ENCODE measurements at regions not wholly inside any gene's neighbourhood (a gene's known extent, or its start where the extent isn't known, plus 50 kb on each side); places are given as distances from the start of the nearest gene placed in this dataset.

DNA sequence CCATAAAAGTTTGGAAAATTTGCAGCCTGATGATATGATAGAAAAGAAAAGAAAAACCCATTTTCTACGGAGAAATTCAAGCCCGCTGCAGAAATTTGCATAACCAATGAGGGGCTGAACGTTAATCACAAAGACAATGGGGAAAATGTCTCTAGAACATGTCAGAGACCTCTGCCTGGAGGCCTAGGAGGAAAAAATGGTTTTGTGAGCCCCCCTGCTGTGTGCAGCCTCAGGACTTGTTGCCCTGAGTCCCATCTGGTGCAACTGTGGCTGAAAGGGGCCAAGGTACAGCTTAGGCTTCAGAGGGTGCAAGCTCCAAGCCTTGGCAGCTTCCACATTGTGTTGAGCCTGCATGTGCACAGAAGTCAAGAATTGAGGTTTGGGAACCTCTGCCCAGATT is 1267.4 kb upstream of the GOT2 start:
- ChIA-PET POLR2A (ENCODE audit: unreplicated experiment) (no interaction called here), CTCF (no interaction called here)

DNA sequence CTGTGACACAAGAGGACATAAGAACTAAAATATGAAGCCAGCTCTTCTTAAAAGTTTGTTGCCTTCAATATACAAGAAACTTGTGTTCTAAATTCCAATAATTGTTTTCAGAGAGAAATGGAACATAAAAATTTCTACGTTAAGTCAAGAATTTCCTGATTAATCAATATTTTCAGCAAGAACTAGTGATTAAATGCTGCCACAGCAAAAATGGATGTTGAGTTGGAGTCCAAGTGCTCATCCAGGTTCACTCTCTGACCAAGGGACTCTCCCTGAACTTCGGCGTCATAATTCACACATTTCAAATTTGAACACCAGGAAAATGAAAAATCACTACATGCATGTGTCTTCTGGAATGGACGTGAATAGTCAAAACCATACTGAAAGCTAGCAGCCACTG is 1263.6 kb upstream of the GOT2 start:
- Histone ChIP-seq H3K9me3 (ENCODE audit: insufficient read depth, low read depth) (no peaks in the 10 kb centered on the region), H3K79me2 (ENCODE audit: low read depth) (no peaks in the 10 kb centered on the region), H3F3A (ENCODE audit: insufficient read depth, low read depth) (no peaks in the 10 kb centered on the region), H3K36me3 (ENCODE audit: low read depth) (no peaks in the 10 kb centered on the region), H4K20me1 (ENCODE audit: insufficient read depth) (no peaks in the 10 kb centered on the region), H2AFZ (no peak overlapping the region), H3K4me2 (no peak overlapping the region), H3K27ac (no peak overlapping the region), H3K9me2 (ENCODE audit: insufficient read depth) (no peaks in the 10 kb centered on the region), H3K27me3 (ENCODE audit: insufficient read depth, low read depth) (no peaks in the 10 kb centered on the region), H3K4me1 (replicated peaks; ENCODE audit: insufficient read depth) (no peaks in the 10 kb centered on the region), H3K4me3 (no peak overlapping the region)
- no peak for TF ChIP-seq EZH2 (IDR thresholded peaks at IDR 0.05; ENCODE audit: low read depth)
- TF ChIP-seq, protein P1, sequence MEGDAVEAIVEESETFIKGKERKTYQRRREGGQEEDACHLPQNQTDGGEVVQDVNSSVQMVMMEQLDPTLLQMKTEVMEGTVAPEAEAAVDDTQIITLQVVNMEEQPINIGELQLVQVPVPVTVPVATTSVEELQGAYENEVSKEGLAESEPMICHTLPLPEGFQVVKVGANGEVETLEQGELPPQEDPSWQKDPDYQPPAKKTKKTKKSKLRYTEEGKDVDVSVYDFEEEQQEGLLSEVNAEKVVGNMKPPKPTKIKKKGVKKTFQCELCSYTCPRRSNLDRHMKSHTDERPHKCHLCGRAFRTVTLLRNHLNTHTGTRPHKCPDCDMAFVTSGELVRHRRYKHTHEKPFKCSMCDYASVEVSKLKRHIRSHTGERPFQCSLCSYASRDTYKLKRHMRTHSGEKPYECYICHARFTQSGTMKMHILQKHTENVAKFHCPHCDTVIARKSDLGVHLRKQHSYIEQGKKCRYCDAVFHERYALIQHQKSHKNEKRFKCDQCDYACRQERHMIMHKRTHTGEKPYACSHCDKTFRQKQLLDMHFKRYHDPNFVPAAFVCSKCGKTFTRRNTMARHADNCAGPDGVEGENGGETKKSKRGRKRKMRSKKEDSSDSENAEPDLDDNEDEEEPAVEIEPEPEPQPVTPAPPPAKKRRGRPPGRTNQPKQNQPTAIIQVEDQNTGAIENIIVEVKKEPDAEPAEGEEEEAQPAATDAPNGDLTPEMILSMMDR (conservative IDR thresholded peaks at IDR 0.05), result no peak
- DNase-seq, result no peak
- ChIA-PET POLR2A (ENCODE audit: unreplicated experiment) (no interaction called here), CTCF (no interaction called here)
- BruUV-seq (replicated peaks), result no TSS peak
- intact Hi-C loops (cut with micrococcal nuclease; ENCODE audit: unreplicated experiment), result no loop called here

More for the DNA sequence above, 1267.4 kb upstream of the GOT2 start:
- H3F3A ChIP-seq (ENCODE audit: insufficient read depth, low read depth), result no peaks in the 10 kb centered on the region
- TF ChIP-seq EZH2 (IDR thresholded peaks at IDR 0.05; ENCODE audit: low read depth), result no peak
- TF ChIP-seq, protein P1 (conservative IDR thresholded peaks at IDR 0.05), result no peak
- H3K9me3 ChIP-seq (ENCODE audit: insufficient read depth, low read depth), result no peaks in the 10 kb centered on the region
- no peak overlapping the region for H3K4me3 ChIP-seq
- no peaks in the 10 kb centered on the region for H3K36me3 ChIP-seq (ENCODE audit: low read depth)
- no TSS peak for BruUV-seq (replicated peaks)
- no peaks in the 10 kb centered on the region for H3K9me2 ChIP-seq (ENCODE audit: insufficient read depth)
- H4K20me1 ChIP-seq (ENCODE audit: insufficient read depth), result no peaks in the 10 kb centered on the region
- no peak overlapping the region for H3K4me2 ChIP-seq
- H3K79me2 ChIP-seq (ENCODE audit: low read depth), result no peaks in the 10 kb centered on the region
- no peaks in the 10 kb centered on the region for H3K27me3 ChIP-seq (ENCODE audit: insufficient read depth, low read depth)
- H3K4me1 ChIP-seq (replicated peaks; ENCODE audit: insufficient read depth), result no peaks in the 10 kb centered on the region
- intact Hi-C loops (cut with micrococcal nuclease; ENCODE audit: unreplicated experiment), result no loop called here
- no peak for DNase-seq
- H3K27ac ChIP-seq, result no peak overlapping the region
- no peak overlapping the region for H2AFZ ChIP-seq

DNA sequence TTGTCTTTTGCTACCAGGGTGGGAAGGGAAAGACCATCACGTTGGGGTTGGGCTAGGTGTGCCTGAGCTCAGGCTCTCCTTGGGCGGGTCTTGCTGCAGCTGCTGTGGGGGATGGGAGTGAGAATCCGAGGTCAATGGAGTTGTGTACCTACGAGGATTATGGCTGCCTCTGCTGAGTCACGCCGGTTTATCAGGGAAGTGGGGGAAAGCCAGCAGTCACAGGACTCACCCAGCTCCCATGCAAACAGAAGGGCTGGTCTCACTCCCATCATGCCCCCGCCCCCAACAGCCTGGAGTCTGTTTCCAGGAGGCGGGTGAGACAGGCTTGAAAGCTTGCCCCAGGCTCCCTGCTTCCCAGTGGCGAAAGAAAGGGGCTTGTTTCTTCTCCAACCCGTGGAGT is 1259.0 kb upstream of the GOT2 start:
- Histone ChIP-seq H3K27me3 (ENCODE audit: insufficient read depth, low read depth) (no peaks in the 10 kb centered on the region), H3F3A (ENCODE audit: insufficient read depth, low read depth) (no peaks in the 10 kb centered on the region), H3K9me3 (ENCODE audit: insufficient read depth, low read depth) (no peaks in the 10 kb centered on the region), H3K4me1 (replicated peaks; ENCODE audit: insufficient read depth) (no peaks in the 10 kb centered on the region), H3K27ac (no peak overlapping the region), H3K9me2 (ENCODE audit: insufficient read depth) (no peaks in the 10 kb centered on the region), H4K20me1 (ENCODE audit: insufficient read depth) (no peaks in the 10 kb centered on the region), H3K79me2 (ENCODE audit: low read depth) (no peaks in the 10 kb centered on the region), H3K4me3 (no peak overlapping the region), H3K36me3 (ENCODE audit: low read depth) (no peaks in the 10 kb centered on the region), H2AFZ (peak overlapping the region; percentile 62; the same call in 1 of the 2 replicates), H3K4me2 (peak overlapping the region; percentile 56)
- CTCF ChIA-PET, result no interaction called here
- POLR2A ChIA-PET (ENCODE audit: unreplicated experiment), result no interaction called here
- no peak for TF ChIP-seq EZH2 (IDR thresholded peaks at IDR 0.05; ENCODE audit: low read depth)
- TF ChIP-seq, protein P1 (conservative IDR thresholded peaks at IDR 0.05), result no peak
- intact Hi-C loops (cut with micrococcal nuclease; ENCODE audit: unreplicated experiment), result no loop called here
- BruUV-seq (replicated peaks), result no TSS peak
- no peak for DNase-seq

Data from PC-9 (cell line).